OCI-LY3 (cell line): ENCODE measurements at regions not wholly inside any gene's neighbourhood (a gene's known extent, or its start where the extent isn't known, plus 50 kb on each side); places are given as distances from the start of the nearest gene placed in this dataset.

Experiments used
- EZH2phosphoT487 ChIP-seq: fragments of 200-600 bp; shearing (Covaris generic); IDR thresholded peaks from 2 replicates; pipeline ENCODE4 v1.6.1; 2018; ENCODE audit warnings: antibody characterized with exemption, mixed run types, low read depth
- TF ChIP-seq, protein P1 (sequence below): fragments of 200-600, 300-600 bp; sonication (generic); IDR thresholded peaks from 2 replicates; pipeline ENCODE4 v1.5.1; 2014; ENCODE audit warnings: antibody characterized with exemption, low read length, low read depth

DNA sequence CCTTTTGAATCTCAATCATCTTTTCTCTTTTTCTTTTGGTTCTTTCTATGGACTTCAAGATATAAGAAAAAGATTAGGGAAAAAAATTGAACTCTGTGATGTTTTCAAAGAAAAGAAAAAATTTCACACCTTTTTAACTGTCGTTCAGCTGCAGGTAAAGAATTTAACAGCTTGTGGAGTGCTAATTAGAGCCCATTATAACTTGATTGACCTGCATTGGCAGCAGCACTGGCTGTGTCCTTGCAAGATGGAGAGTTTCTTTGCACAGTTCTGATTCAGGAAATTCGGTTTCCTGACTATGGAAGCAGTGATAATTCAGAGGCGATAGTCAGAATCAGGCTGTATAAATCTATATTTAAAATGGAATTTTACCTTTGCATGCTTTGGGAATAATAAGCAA, 183.2 kb upstream of the DACH1 start:
- TF ChIP-seq, protein P1, sequence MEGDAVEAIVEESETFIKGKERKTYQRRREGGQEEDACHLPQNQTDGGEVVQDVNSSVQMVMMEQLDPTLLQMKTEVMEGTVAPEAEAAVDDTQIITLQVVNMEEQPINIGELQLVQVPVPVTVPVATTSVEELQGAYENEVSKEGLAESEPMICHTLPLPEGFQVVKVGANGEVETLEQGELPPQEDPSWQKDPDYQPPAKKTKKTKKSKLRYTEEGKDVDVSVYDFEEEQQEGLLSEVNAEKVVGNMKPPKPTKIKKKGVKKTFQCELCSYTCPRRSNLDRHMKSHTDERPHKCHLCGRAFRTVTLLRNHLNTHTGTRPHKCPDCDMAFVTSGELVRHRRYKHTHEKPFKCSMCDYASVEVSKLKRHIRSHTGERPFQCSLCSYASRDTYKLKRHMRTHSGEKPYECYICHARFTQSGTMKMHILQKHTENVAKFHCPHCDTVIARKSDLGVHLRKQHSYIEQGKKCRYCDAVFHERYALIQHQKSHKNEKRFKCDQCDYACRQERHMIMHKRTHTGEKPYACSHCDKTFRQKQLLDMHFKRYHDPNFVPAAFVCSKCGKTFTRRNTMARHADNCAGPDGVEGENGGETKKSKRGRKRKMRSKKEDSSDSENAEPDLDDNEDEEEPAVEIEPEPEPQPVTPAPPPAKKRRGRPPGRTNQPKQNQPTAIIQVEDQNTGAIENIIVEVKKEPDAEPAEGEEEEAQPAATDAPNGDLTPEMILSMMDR = no peak
- no peak for TF ChIP-seq EZH2phosphoT487
